T-cell (primary cell): ENCODE measurements at regions not wholly inside any gene's neighbourhood (a gene's known extent, or its start where the extent isn't known, plus 50 kb on each side); places are given as distances from the start of the nearest gene placed in this dataset.

ENCODE experiments used
- ATAC-seq, 4 experiments: fragments of 200-7000 bp in 3 of 4; fragments of 150-1000 bp in 1 of 4; cut with Tn5 transposase; replicated peaks in 1 of 4; 1 replicate in 3 of 4; 2 replicates in 1 of 4; pipeline ENCODE4 v1.10.0; 2021; ENCODE audit warnings: moderate library complexity in 3 of 4, mild to moderate bottlenecking in 2 of 4, moderate number of reproducible peaks in 1 of 4
- CTCF ChIA-PET, 2 donors: fragments of 300-600 bp; sonication (Branson Sonifier 250); formaldehyde crosslinking; loops; one replicate each; lab custom pipeline; 2022; ENCODE audit warnings: antibody characterized with exemption in 2 of 2; lab: Charles Lee
- POLR2A ChIA-PET, 2 donors: fragments of 300-600 bp; sonication (Branson Sonifier 250); formaldehyde crosslinking; loops; one replicate each; lab custom pipeline; 2022; ENCODE audit warnings: antibody characterized with exemption in 2 of 2; lab: Charles Lee
- DNase-seq, 35 experiments: peaks; one replicate each; pipeline versions ENCODE4 v3.0.0 to v3.0.0-alpha.2; 2013 to 2023
- H3K27ac ChIP-seq: one replicate; pipeline ENCODE4 v1.5.1; 2013; ENCODE audit warnings: low read length
- H3K27me3 ChIP-seq, 2 experiments: replicated peaks in 1 of 2; 1 replicate in 1 of 2; 2 replicates in 1 of 2; pipeline versions ENCODE4 v1.6.1 to v1.7.0; 2013; ENCODE audit warnings: low read length in 1 of 2, mixed read lengths in 1 of 2; ENCODE audit not compliant: control insufficient read depth in 2 of 2, insufficient read depth in 2 of 2; ENCODE audit errors: extremely low read depth in 1 of 2
- H3K36me3 ChIP-seq, 2 donors: 1 replicate in 1 of 2; 2 replicates in 1 of 2; pipeline versions ENCODE4 v1.6.1 to v1.7.0; 2013; ENCODE audit warnings: low read length in 1 of 2; ENCODE audit not compliant: control insufficient read depth in 2 of 2, insufficient read depth in 1 of 2; ENCODE audit errors: extremely low read depth in 1 of 2
- H3K4me1 ChIP-seq, 2 experiments: 1 replicate in 1 of 2; 2 replicates in 1 of 2; pipeline versions ENCODE4 v1.6.1 to v1.7.0; 2013; ENCODE audit warnings: low read length in 2 of 2, mixed read lengths in 1 of 2; ENCODE audit not compliant: insufficient read depth in 2 of 2, control insufficient read depth in 1 of 2; ENCODE audit errors: extremely low read depth in 1 of 2
- H3K4me3 ChIP-seq, 2 donors: 1 replicate in 1 of 2; 2 replicates in 1 of 2; pipeline versions ENCODE4 v1.5.1 to v1.7.0; 2013; ENCODE audit warnings: mild to moderate bottlenecking in 2 of 2, low read length in 1 of 2, moderate library complexity in 1 of 2; ENCODE audit not compliant: control insufficient read depth in 1 of 2; ENCODE audit errors: extremely low read depth in 1 of 2
- H3K9me3 ChIP-seq: 2 replicates; pipeline ENCODE4 v1.7.0; 2013
- H3K27ac Mint-ChIP-seq, 2 donors: one replicate each; pipeline ENCODE4 v1.8.0; 2020 to 2021; ENCODE audit warnings: mild to moderate bottlenecking in 2 of 2, mixed read lengths in 2 of 2
- H3K27me3 Mint-ChIP-seq, 2 donors: one replicate each; pipeline ENCODE4 v1.8.0; 2021 to 2022; ENCODE audit warnings: mixed read lengths in 2 of 2
- H3K36me3 Mint-ChIP-seq: one replicate; pipeline ENCODE4 v1.8.0; 2021; ENCODE audit warnings: mixed read lengths
- H3K4me1 Mint-ChIP-seq, 3 donors: one replicate each; pipeline ENCODE4 v1.8.0; 2020 to 2022; ENCODE audit warnings: mixed read lengths in 3 of 3, mild to moderate bottlenecking in 1 of 3
- H3K4me3 Mint-ChIP-seq, 3 donors: one replicate each; pipeline ENCODE4 v1.8.0; 2020 to 2022; ENCODE audit warnings: mild to moderate bottlenecking in 3 of 3, mixed read lengths in 3 of 3, moderate library complexity in 3 of 3
- H3K9me3 Mint-ChIP-seq, 3 donors: one replicate each; pipeline ENCODE4 v1.8.0; 2020 to 2022; ENCODE audit warnings: mixed read lengths in 3 of 3
- whole genome bisulfite sequencing: methylation state at CpG from one replicate; pipeline ENCODE4 v1.1.5; 2013; ENCODE audit warnings: missing lambda C conversion rate; ENCODE audit not compliant: insufficient coverage; 5-methylcytosine and 5-hydroxymethylcytosine counted together

DNA sequence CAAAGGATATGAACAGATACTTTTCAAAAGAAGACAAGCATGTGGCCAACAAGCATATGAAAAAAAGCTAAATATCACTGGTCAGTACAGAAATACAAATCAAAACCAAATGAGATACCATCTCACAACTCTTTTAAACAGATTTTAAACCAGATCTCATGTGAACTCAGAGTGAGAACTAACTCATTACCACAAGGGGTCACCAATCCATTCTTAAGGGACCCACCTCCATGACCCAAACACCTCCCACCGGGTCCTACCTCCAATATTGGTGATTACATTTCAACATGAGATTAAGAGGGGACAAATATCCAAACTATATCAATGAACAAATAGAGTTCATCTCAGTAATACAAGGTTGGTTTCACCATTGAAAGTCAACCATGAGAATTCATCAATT, 319.8 kb upstream of the GULP1 start:
- no CpG with 5 or more reads among the region's 1 CpG for WGBS
- no peaks in the 10 kb centered on the region for H3K4me1 ChIP-seq
- POLR2A ChIA-PET = no interaction called here
- H3K27me3 Mint-ChIP-seq = no peaks in the 10 kb centered on the region
- H3K4me3 ChIP-seq = no peak overlapping the region
- no peaks in the 10 kb centered on the region for H3K9me3 ChIP-seq
- H3K36me3 Mint-ChIP-seq = no peaks in the 10 kb centered on the region
- H3K27me3 ChIP-seq = no peaks in the 10 kb centered on the region
- DNase-seq = no peak
- no peaks in the 10 kb centered on the region for H3K36me3 ChIP-seq
- ATAC-seq = no peak
- H3K27ac ChIP-seq = no peak overlapping the region
- no peak overlapping the region for H3K27ac Mint-ChIP-seq
- no peak overlapping the region for H3K4me3 Mint-ChIP-seq
- no peaks in the 10 kb centered on the region for H3K4me1 Mint-ChIP-seq
- H3K9me3 Mint-ChIP-seq = peaks cover 0 to 4% (median 0%) of the 10 kb centered on the region in 3 donors
- CTCF ChIA-PET = no interaction called here

- Mint-ChIP-seq H3K36me3 (no peaks in the 10 kb centered on the region), H3K9me3 (no peaks in the 10 kb centered on the region), H3K4me3 (no peak overlapping the region), H3K4me1 (no peaks in the 10 kb centered on the region), H3K27ac (no peak overlapping the region), H3K27me3 (no peaks in the 10 kb centered on the region)
- no peak for ATAC-seq
- Histone ChIP-seq H3K27me3 (no peaks in the 10 kb centered on the region), H3K4me3 (no peak overlapping the region), H3K4me1 (no peaks in the 10 kb centered on the region), H3K9me3 (no peaks in the 10 kb centered on the region), H3K27ac (no peak overlapping the region), H3K36me3 (no peaks in the 10 kb centered on the region)
- CTCF ChIA-PET = interaction anchor here in 1 of 2 donors (0.6 kb wide), 1 partner anchor 10 kb away, joined by 3 read pairs; no protein-coding TSS in a partner anchor
- POLR2A ChIA-PET = no interaction called here
- no peak for DNase-seq
- WGBS = no CpG with 5 or more reads among the region's 2 CpGs
Measured at GRCh38 chr2:187976259-187976985, 315.3 kb upstream of the GULP1 start.

GRCh38 chr2:187976986-187977333, 314.7 kb upstream of the GULP1 start:
- CTCF ChIA-PET = no interaction called here
- no peaks in the 10 kb centered on the region for H3K9me3 ChIP-seq
- no peak overlapping the region for H3K4me3 ChIP-seq
- DNase-seq (no peak), ATAC-seq (no peak)
- no peaks in the 10 kb centered on the region for H3K4me1 ChIP-seq
- H3K9me3 Mint-ChIP-seq = no peaks in the 10 kb centered on the region
- no CpG with 5 or more reads among the region's 3 CpGs for WGBS
- no peaks in the 10 kb centered on the region for H3K27me3 ChIP-seq
- POLR2A ChIA-PET = no interaction called here
- no peaks in the 10 kb centered on the region for H3K4me1 Mint-ChIP-seq
- no peak overlapping the region for H3K27ac Mint-ChIP-seq
- H3K36me3 Mint-ChIP-seq = no peaks in the 10 kb centered on the region
- H3K36me3 ChIP-seq = no peaks in the 10 kb centered on the region
- no peaks in the 10 kb centered on the region for H3K27me3 Mint-ChIP-seq
- no peak overlapping the region for H3K4me3 Mint-ChIP-seq
- no peak overlapping the region for H3K27ac ChIP-seq

DNA sequence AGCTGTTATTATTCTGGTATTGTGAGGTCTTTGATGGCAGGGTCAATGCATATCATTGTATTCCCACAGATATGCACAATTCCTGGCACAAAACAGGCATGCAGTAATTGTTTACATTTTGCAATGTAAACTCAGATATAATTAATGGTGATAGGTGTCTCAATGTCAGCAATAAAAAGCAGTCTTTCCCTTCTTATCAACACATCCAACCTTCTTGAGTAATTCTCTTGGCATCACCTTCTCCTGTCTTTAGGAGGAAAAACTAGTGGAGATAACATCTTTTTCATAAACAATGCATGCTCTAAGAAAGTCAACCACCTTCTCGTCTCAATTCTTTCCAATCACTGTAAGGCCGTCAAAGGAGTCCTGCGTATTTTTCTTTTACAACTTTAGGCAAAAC, 313.3 kb upstream of the GULP1 start:
- Mint-ChIP-seq H3K4me3 (no peak overlapping the region), H3K27ac (no peak overlapping the region), H3K27me3 (no peaks in the 10 kb centered on the region), H3K36me3 (no peaks in the 10 kb centered on the region), H3K9me3 (no peaks in the 10 kb centered on the region), H3K4me1 (no peaks in the 10 kb centered on the region)
- H3K4me3 ChIP-seq = no peak overlapping the region
- ATAC-seq (no peak), DNase-seq (no peak)
- ChIA-PET CTCF (no interaction called here), POLR2A (no interaction called here)
- H3K27ac ChIP-seq = no peak overlapping the region
- no CpG with 5 or more reads among the region's 3 CpGs for WGBS
- no peaks in the 10 kb centered on the region for H3K9me3 ChIP-seq
- no peaks in the 10 kb centered on the region for H3K36me3 ChIP-seq
- H3K27me3 ChIP-seq = no peaks in the 10 kb centered on the region
- no peaks in the 10 kb centered on the region for H3K4me1 ChIP-seq

- H3K36me3 Mint-ChIP-seq = no peaks in the 10 kb centered on the region
- no peak for DNase-seq
- POLR2A ChIA-PET = no interaction called here
- no peaks in the 10 kb centered on the region for H3K27me3 ChIP-seq
- CTCF ChIA-PET = no interaction called here
- WGBS = no CpG with 5 or more reads among the region's 1 CpG
- no peaks in the 10 kb centered on the region for H3K9me3 Mint-ChIP-seq
- H3K36me3 ChIP-seq = no peaks in the 10 kb centered on the region
- H3K9me3 ChIP-seq = no peaks in the 10 kb centered on the region
- peak in 1 of 4 experiments; percentile 4 for ATAC-seq
- no peaks in the 10 kb centered on the region for H3K27me3 Mint-ChIP-seq
- H3K4me1 ChIP-seq = no peaks in the 10 kb centered on the region
- no peaks in the 10 kb centered on the region for H3K4me1 Mint-ChIP-seq
- no peak overlapping the region for H3K4me3 Mint-ChIP-seq
- no peak overlapping the region for H3K4me3 ChIP-seq
- no peak overlapping the region for H3K27ac Mint-ChIP-seq
- H3K27ac ChIP-seq = no peak overlapping the region
Measured at GRCh38 chr2:187982668-187983067, 309.0 kb upstream of the GULP1 start.

DNA sequence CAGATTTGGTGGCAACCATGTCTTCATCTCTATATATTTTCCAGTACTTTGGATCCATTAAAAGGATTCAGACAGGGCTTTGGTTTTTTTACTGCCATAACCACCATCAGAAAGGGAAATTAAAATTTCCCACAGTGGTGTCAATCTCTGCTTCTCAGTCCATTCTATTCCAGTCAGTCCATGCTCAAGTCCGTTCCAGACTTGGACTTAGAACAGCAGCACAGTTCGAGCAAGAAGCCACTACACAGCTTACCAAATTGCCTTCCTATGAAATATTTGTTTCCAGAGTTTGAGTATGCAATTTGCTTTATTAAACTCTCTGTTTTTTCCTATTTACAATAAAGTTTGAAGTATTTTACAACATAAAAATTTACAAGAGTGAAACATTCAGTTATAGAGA, 306.5 kb upstream of the GULP1 start:
- DNase-seq (no peak), ATAC-seq (no peak)
- Mint-ChIP-seq H3K4me1 (peaks cover 11 to 17% (median 14%) of the 10 kb centered on the region in 3 donors), H3K36me3 (no peaks in the 10 kb centered on the region), H3K27ac (no peak overlapping the region), H3K27me3 (no peaks in the 10 kb centered on the region), H3K9me3 (no peaks in the 10 kb centered on the region), H3K4me3 (no peak overlapping the region)
- ChIA-PET CTCF (no interaction called here), POLR2A (interaction anchor here in 1 of 2 donors (0.5 kb wide), 1 partner anchor 47 kb away, joined by 3 read pairs; no protein-coding TSS in a partner anchor)
- WGBS = no CpG with 5 or more reads among the region's 2 CpGs
- Histone ChIP-seq H3K27me3 (no peaks in the 10 kb centered on the region), H3K4me3 (no peak overlapping the region), H3K9me3 (no peaks in the 10 kb centered on the region), H3K4me1 (peaks cover 2 to 7% of the 10 kb centered on the region in 2 experiments), H3K36me3 (no peaks in the 10 kb centered on the region), H3K27ac (no peak overlapping the region)
